ENCODE measurements at regions not wholly inside any gene's neighbourhood (a gene's known extent, or its start where the extent isn't known, plus 50 kb on each side); places are given as distances from the start of the nearest gene placed in this dataset.

GRCh38 chr5:68821056-68821455, 272.8 kb upstream of the SLC30A5 start:
- WGBS, 2 donors: 91 to 95% methylated on average over 2 of the region's 2 CpGs
- no peak for DNase-seq (ENCODE audit: low spot score in 2 of 2)
- TF ChIP-seq POLR2A (IDR thresholded peaks at IDR 0.05) (no peak), CTCF (IDR thresholded peaks at IDR 0.05) (no peak)
- intact Hi-C loops (cut with DNase I; ENCODE audit: low total_unique reads): no loop called here
- H3K4me3 ChIP-seq (ENCODE audit: low read depth, poor library complexity, severe bottlenecking): no peak overlapping the region

- WGBS, 2 donors: 74 to 85% methylated on average over 1 of the region's 1 CpG
- no peak overlapping the region for H3K4me3 ChIP-seq (ENCODE audit: low read depth, poor library complexity, severe bottlenecking)
- TF ChIP-seq POLR2A (IDR thresholded peaks at IDR 0.05) (no peak), CTCF (IDR thresholded peaks at IDR 0.05) (no peak)
- no peak for DNase-seq (ENCODE audit: low spot score in 2 of 2)
- intact Hi-C loops (cut with DNase I; ENCODE audit: low total_unique reads): no loop called here
These were observed 271.0 kb upstream of the SLC30A5 start for GRCh38 chr5:68822796-68823195.

- TF ChIP-seq CTCF (IDR thresholded peaks at IDR 0.05) (no peak), POLR2A (IDR thresholded peaks at IDR 0.05) (no peak)
These were observed 270.5 kb upstream of the SLC30A5 start for GRCh38 chr5:68823301-68823700.

GRCh38 chr5:68830377-68830898, 263.4 kb upstream of the SLC30A5 start:
- no peak overlapping the region for H3K4me3 ChIP-seq (ENCODE audit: low read depth, poor library complexity, severe bottlenecking)
- TF ChIP-seq POLR2A (IDR thresholded peaks at IDR 0.05) (no peak), CTCF (IDR thresholded peaks at IDR 0.05) (no peak)
- 89 to 94% methylated on average over 3 of the region's 3 CpGs for WGBS, 2 donors
- intact Hi-C loops (cut with DNase I; ENCODE audit: low total_unique reads): no loop called here
- no peak for DNase-seq (ENCODE audit: low spot score in 2 of 2)

More at GRCh38 chr5:68823301-68823700, 270.5 kb upstream of the SLC30A5 start:
- 70 to 74% methylated on average over 6 of the region's 6 CpGs for WGBS, 2 donors
- no peak for DNase-seq (ENCODE audit: low spot score in 2 of 2)
- intact Hi-C loops (cut with DNase I; ENCODE audit: low total_unique reads): no loop called here
- no peak overlapping the region for H3K4me3 ChIP-seq (ENCODE audit: low read depth, poor library complexity, severe bottlenecking)

DNA sequence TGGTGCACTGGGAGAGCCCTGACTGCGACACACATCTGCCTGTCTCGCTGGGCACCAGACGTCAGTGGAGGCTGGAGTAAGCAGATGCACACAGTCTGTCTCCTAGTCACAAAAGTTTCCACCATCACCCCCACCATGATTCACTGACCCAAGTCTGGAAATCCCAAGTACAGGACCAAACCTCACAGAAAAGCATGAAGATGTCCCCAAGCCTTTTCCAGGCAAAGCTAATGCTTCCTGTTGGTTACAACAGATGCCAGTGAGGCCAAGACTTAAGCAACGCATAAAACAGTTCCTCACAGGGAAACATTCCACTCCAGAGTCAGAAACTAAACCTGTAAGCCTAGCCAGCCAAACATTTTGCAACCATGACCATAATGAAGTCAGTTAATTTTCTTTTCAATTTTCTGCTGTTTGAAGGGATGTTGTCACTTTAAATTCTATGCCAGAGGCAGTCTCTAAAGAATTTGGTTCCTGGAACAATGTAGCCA, 259.3 kb upstream of the SLC30A5 start:
- 68 to 73% methylated on average over 4 of the region's 4 CpGs for WGBS, 2 donors
- H3K4me3 ChIP-seq (ENCODE audit: low read depth, poor library complexity, severe bottlenecking): no peak overlapping the region
- DNase-seq (ENCODE audit: low spot score in 2 of 2): peak in 1 of 2 donors; percentile 56
- intact Hi-C loops (cut with DNase I; ENCODE audit: low total_unique reads): no loop called here
- no peak for TF ChIP-seq POLR2A (IDR thresholded peaks at IDR 0.05)
- no peak for TF ChIP-seq CTCF (IDR thresholded peaks at IDR 0.05)

- 32 to 56% methylated on average over 3 of the region's 3 CpGs for WGBS, 2 donors
- intact Hi-C loops (cut with DNase I; ENCODE audit: low total_unique reads): no loop called here
- H3K4me3 ChIP-seq (ENCODE audit: low read depth, poor library complexity, severe bottlenecking): no peak overlapping the region
- TF ChIP-seq CTCF (IDR thresholded peaks at IDR 0.05): no peak
- no peak for TF ChIP-seq POLR2A (IDR thresholded peaks at IDR 0.05)
- peak in 1 of 2 donors; percentile 28 for DNase-seq (ENCODE audit: low spot score in 2 of 2)
These were observed 255.6 kb upstream of the SLC30A5 start for GRCh38 chr5:68838157-68838718.

Measured in lower leg skin (tissue), 4 donors.